GM21528 (cell line): ENCODE measurements at regions not wholly inside any gene's neighbourhood (a gene's known extent, or its start where the extent isn't known, plus 50 kb on each side); places are given as distances from the start of the nearest gene placed in this dataset.

ENCODE experiments used
- ATAC-seq: cut with Tn5 transposase; IDR thresholded peaks from one replicate; pipeline ENCODE4 v1.9.1; 2021; ENCODE audit warnings: mild to moderate bottlenecking, moderate library complexity; ENCODE audit not compliant: unreplicated experiment, low FRiP score

DNA sequence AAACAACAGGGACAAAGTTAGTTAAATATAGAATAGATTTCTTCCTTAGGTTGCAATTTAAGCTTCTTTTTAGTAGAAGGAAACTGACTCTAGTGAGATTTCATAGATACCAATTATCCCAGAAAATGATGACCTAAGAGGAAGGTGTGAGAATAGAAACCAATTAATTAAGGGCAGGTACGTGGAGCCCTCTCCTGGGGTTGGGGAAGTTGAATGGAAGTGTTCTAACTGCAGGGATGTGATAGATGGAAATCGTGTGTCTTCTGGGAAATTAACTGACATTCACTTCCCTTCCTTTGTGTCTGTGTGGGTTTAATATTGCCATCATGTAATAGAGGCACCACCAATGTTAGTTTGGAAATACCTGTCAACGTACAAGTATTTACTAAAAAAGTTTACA is 204.1 kb upstream of the ANK2 start:
- ATAC-seq: no peak

DNA sequence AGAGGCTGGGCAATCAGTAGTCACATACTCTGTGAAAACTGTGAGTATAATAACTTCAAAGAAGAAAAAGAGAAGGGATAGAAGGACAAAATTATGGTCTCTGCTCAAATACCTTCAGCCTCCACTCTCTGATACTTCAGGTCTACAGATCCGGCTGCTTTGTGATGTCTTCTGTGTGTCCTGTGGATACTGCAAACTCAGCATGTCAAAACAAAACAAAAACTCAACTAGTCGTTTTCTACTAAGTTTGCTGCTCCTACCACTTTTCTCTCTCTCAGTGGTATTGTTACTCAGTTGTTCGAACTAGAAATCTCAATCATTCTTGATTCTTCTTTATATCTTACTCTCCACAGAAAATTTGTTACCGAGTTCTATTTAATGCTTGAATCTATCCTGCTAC is 202.4 kb upstream of the ANK2 start:
- ATAC-seq: no peak

GRCh38 chr4:112847781-112848180 is 201.7 kb upstream of the ANK2 start:
- ATAC-seq: no peak

GRCh38 chr4:112848911-112849310 is 200.5 kb upstream of the ANK2 start:
- ATAC-seq: no peak

- ATAC-seq: no peak
These were observed 196.9 kb upstream of the ANK2 start for GRCh38 chr4:112852601-112853000.

DNA sequence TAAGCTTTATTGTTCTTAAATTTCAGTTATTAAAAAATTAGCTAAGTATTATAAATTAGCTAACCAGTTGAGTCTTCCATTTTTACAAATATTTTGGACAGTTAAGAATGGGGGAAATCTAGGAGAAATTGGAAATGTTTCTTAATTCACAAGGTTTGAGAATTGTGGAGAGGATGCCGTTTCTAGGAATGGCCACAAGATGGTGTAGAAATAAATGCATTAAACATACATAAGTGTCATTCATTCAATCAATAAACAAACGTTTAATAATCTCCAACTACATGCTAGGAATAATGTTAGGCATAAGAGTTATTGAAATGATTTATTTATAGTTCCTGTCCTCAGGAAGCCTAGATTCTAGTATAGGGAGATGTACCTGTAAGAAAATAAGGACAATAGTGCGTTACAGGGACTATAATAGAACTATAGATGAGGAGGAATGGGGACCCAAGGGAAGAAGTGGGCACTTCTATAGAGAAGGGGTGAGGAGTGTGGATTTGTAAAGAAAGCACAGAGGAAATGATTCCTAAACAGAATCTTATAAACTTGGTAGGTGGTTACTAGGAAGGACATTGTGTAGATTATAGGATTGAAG is 195.7 kb upstream of the ANK2 start:
- ATAC-seq: no peak

DNA sequence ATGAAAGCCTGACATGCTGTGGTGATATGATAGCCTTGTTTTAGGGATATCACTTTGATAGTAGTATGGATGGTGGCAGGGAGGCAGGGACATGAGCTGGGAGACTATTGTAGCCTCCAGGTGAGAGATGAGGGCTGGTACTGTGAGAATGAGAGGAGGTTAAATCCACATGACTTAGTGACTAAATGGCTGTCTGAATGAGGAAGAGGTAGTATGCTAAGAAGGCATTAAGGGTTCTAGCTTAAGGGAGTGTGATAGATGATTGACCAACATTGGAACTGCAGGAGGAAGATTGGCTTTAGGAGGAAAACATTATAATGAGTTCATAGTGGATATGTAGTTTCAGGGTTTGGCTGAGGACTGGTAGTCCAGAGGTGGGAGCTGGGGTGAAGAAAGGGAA is 195.0 kb upstream of the ANK2 start:
- ATAC-seq: no peak

- ATAC-seq: no peak
These were observed 194.4 kb upstream of the ANK2 start for GRCh38 chr4:112855058-112855457.

DNA sequence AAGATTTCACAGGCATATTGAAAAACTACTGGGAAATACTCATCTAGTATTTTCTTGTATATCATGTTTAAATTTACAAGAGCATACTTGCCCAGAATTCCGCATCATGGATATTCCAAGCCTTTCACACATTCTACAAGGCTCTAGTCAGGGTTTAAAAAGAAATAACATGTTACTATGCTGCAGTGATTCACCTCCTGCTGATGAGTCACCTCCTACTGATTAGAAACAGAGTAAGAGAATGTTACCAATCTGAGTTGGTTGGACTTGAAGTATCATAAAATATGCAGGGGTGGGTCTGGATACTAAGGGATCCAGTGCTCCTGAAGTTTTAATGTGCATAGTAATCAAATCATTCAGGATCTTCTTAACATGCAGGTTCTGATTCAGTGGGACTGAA is 192.0 kb upstream of the ANK2 start:
- ATAC-seq: no peak

- no peak for ATAC-seq
These were observed 190.7 kb upstream of the ANK2 start for GRCh38 chr4:112858751-112859150.

- ATAC-seq: no peak
These were observed 189.8 kb upstream of the ANK2 start for GRCh38 chr4:112859456-112860184.

GRCh38 chr4:112860830-112861690 is 188.4 kb upstream of the ANK2 start:
- ATAC-seq: no peak

GRCh38 chr4:112861691-112862674 is 187.5 kb upstream of the ANK2 start:
- no peak for ATAC-seq

DNA sequence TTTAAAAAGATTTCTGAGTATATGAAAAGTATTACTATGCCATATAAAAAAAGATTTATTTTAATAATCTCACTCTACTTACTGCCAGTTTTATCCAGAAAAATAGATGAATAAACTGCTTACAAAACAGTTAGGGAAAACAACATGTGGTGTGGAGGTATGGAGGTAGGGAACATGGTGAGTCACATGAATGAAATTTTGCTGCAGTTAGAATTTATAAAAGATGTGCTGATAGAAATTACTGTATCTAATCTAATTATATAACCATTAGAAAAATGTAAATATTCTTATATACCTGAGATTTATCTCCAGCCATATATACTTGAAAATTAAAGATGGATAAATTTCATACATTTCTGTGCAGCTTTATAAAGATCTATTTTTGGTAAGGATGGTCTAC is 184.0 kb upstream of the ANK2 start:
- no peak for ATAC-seq

GRCh38 chr4:112876316-112876715 is 173.1 kb upstream of the ANK2 start:
- no peak for ATAC-seq

- ATAC-seq: no peak
These were observed 167.6 kb upstream of the ANK2 start for GRCh38 chr4:112881842-112882241.

DNA sequence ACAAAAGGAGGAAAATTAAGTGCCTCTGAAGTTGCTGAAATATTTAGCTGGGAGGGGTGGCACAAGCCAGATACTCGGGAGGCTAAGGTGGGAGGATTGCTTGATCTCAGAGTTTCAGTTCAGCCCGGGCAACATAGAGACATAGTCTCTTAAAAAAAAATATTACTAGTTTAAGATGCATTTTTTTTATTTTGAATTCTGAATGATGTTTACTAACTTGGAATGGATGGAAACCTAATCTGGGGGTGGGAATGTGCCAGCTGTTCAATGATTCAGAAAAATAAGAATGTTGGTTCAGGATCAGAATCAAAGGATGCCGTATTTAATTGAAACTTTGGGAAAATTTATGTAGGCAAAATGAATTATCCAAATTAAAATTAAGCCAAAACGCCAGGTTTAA is 167.2 kb upstream of the ANK2 start:
- ATAC-seq: no peak

DNA sequence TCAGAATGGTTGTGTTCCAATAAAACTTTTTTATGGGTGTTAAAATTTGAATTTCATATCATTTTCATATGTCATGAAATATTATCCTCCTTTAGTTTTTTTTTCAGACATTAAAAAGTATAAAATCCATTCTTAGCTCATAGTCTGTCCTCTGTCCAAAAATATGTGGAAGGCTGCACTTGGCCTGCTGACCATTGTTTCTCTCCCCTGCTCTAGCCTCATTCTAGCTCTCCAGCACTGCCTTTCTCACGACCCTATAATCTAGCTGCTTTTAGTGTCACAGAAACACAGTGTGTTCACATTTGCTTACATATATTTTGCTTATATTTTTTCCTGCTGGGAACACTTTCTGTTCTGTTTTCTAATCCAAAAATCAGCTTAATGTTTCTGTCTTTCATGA is 165.0 kb upstream of the ANK2 start:
- ATAC-seq: no peak

GRCh38 chr4:112885897-112886296 is 163.6 kb upstream of the ANK2 start:
- ATAC-seq: no peak

DNA sequence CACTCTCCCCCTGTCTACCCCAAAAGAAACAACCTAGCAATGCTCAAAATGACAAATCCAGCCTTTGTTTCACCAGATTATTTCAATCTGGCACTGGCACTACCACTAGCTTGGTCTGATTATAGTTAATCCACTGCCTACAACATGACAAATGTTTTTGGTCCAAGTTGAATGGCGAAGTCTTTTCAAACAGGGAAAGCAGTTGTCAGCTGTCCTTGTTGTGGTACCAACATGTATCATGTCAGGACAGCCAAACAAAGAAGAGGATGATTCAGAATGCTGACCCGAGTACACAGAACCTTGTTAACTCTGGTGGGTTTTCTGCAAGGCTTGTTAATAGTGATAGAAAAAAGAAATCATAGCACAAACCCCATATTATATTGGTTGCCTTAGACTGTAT is 160.8 kb upstream of the ANK2 start:
- ATAC-seq: no peak
